Mucosa of descending colon (tissue), 3 donors: ENCODE measurements at regions not wholly inside any gene's neighbourhood (a gene's known extent, or its start where the extent isn't known, plus 50 kb on each side); places are given as distances from the start of the nearest gene placed in this dataset.

Experiments used
- ATAC-seq: fragments of 200-7000 bp; cut with Tn5 transposase; one replicate; pipeline ENCODE4 v1.9.1; 2020; ENCODE audit warnings: mild to moderate bottlenecking, moderate library complexity
- DNase-seq, 3 donors: peaks; one replicate each; pipeline ENCODE4 v3.0.0-alpha.2; 2020
- H3K36me3 ChIP-seq: fragments of 200-600 bp; one replicate; pipeline ENCODE4 v1.8.0; 2021; ENCODE audit warnings: low read depth, mild to moderate bottlenecking
- H3K4me1 ChIP-seq: fragments of 200-600 bp; one replicate; pipeline ENCODE4 v1.8.0; 2021; ENCODE audit warnings: low read depth, mild to moderate bottlenecking
- H3K4me3 ChIP-seq: fragments of 200-600 bp; one replicate; pipeline ENCODE4 v1.8.0; 2021; ENCODE audit warnings: mild to moderate bottlenecking
- H3K9me3 ChIP-seq: fragments of 200-600 bp; one replicate; pipeline ENCODE4 v1.8.0; 2021; ENCODE audit warnings: mild to moderate bottlenecking
- intact Hi-C, 2 donors: fragments of 100-400 bp; cut with DNase I in 1 of 2; cut with micrococcal nuclease in 1 of 2; formaldehyde crosslinking; loops; one replicate each; pipeline versions ENCODE4 v1.11.0 to v1.11.1; 2022; cut with DNase I, micrococcal nuclease
- TF ChIP-seq, protein P1 (sequence below): fragments of 200-600 bp; IDR thresholded peaks from one replicate; pipeline ENCODE4 v1.8.0; 2022; ENCODE audit warnings: antibody characterized with exemption, mild to moderate bottlenecking
- donor health status: DM: no; HTN: no; CAD: no; lungs with moderate emphysema.
- donor health status: DM: no; HTN: no; CAD: no.
- donor health status: DM: no; HTN: yes; CAD: no.

DNA sequence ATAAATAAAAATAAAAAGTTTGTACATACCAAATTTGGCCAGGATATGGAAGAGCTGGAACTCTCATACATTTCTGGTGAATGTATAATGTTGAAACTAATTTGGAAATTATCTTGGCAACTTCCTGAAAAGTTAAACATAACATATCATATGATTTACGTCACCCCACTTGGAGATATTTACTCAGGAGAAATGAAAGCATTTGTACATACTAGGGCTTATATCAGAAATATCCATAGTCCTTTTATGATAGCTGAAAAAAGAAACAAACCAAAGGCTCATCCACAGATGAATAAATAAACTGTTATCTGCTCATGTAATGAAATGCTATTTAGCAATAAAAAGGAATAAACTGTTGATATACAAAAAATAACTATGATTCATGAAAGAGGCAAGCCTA, 318.2 kb upstream of the NRXN1 start:
- H3K36me3 ChIP-seq, result no peaks in the 10 kb centered on the region
- no peaks in the 10 kb centered on the region for H3K9me3 ChIP-seq
- H3K4me1 ChIP-seq, result no peaks in the 10 kb centered on the region
- DNase-seq (no peak), ATAC-seq (no peak)
- TF ChIP-seq, protein P1, sequence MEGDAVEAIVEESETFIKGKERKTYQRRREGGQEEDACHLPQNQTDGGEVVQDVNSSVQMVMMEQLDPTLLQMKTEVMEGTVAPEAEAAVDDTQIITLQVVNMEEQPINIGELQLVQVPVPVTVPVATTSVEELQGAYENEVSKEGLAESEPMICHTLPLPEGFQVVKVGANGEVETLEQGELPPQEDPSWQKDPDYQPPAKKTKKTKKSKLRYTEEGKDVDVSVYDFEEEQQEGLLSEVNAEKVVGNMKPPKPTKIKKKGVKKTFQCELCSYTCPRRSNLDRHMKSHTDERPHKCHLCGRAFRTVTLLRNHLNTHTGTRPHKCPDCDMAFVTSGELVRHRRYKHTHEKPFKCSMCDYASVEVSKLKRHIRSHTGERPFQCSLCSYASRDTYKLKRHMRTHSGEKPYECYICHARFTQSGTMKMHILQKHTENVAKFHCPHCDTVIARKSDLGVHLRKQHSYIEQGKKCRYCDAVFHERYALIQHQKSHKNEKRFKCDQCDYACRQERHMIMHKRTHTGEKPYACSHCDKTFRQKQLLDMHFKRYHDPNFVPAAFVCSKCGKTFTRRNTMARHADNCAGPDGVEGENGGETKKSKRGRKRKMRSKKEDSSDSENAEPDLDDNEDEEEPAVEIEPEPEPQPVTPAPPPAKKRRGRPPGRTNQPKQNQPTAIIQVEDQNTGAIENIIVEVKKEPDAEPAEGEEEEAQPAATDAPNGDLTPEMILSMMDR, result no peak
- intact Hi-C loops, result no loop called here
- H3K4me3 ChIP-seq, result no peak overlapping the region

GRCh38 chr2:51344886-51345285, 313.0 kb upstream of the NRXN1 start:
- Histone ChIP-seq H3K36me3 (no peaks in the 10 kb centered on the region), H3K4me3 (no peak overlapping the region), H3K4me1 (no peaks in the 10 kb centered on the region), H3K9me3 (no peaks in the 10 kb centered on the region)
- no peak for DNase-seq
- intact Hi-C loops, result no loop called here
- TF ChIP-seq, protein P1, result no peak
- no peak for ATAC-seq

DNA sequence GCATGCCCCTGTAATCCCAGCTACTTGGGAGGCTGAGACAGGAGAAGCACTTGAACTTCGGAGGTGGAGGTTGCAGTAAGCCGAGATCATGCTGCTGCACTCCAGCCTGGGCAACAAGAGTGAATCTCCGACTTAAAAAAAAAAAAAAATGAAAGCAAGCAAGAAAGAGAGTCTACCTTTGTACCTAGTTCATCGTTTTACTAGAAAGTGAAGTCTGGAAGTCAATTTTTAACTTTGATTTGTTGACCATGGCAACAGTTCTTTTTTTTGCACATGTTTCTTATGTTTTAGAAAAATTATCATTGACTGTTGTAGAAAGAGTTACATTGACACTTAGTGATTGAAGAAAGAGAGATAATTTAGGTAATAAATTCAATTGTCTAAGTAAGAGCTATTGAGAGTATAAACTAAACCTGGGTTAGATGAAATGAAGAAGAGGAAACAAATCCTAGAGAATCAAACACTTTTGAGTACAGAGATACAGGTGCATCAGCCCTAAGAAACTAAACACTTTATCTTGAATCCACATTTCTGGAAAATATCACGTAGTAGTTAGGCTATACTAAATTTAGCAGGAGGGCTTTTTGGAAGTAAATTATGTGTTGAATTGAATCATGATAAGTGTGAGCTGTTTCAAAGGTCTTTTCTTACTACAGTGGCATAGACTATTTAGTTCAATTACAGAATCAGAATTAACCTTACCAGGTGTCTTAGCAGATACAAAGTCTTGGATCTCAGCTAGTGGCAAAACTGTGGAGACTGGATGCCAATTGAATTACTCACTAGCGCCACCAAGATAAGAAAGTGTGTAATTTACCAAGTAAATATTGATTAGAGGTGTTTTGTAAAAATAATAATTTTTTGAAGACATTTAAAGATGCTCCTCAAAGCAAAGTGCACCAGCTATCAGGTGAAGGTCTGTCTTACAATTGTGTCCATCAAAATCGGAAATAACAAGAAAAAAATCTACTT, 303.4 kb upstream of the NRXN1 start:
- no peaks in the 10 kb centered on the region for H3K9me3 ChIP-seq
- intact Hi-C loops, result no loop called here
- ATAC-seq, result no peak
- no peaks in the 10 kb centered on the region for H3K36me3 ChIP-seq
- TF ChIP-seq, protein P1, result no peak
- DNase-seq, result no peak
- no peaks in the 10 kb centered on the region for H3K4me1 ChIP-seq
- H3K4me3 ChIP-seq, result no peak overlapping the region

GRCh38 chr2:51329512-51329911, 297.6 kb upstream of the NRXN1 start:
- TF ChIP-seq, protein P1, result no peak
- ATAC-seq, result no peak
- intact Hi-C loops, result no loop called here
- Histone ChIP-seq H3K36me3 (no peaks in the 10 kb centered on the region), H3K4me1 (no peaks in the 10 kb centered on the region), H3K9me3 (no peaks in the 10 kb centered on the region), H3K4me3 (no peak overlapping the region)
- no peak for DNase-seq

DNA sequence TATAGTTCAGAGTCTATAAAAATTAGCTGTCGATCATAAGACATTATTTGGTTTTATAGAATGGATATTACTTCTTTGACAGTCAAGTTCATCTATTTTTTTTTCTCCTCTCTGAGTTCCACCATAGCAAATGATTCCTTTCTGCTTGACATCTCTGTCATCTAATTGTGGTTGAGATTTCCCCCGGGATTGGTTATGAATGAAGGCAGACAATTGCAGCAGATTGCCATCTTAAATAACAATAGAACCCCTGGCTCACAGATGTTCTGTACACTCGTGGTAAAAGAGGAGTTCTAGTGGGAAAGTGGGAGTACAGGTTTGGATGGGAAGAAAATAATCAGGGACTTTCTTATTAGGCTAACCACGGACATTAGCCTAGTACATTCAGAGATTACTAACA, 292.1 kb upstream of the NRXN1 start:
- no peaks in the 10 kb centered on the region for H3K36me3 ChIP-seq
- H3K4me3 ChIP-seq, result no peak overlapping the region
- intact Hi-C loops, result no loop called here
- H3K4me1 ChIP-seq, result no peaks in the 10 kb centered on the region
- ATAC-seq, result no peak
- TF ChIP-seq, protein P1, result no peak
- no peaks in the 10 kb centered on the region for H3K9me3 ChIP-seq
- no peak for DNase-seq
